ENCODE measurements at regions not wholly inside any gene's neighbourhood (a gene's known extent, or its start where the extent isn't known, plus 50 kb on each side); places are given as distances from the start of the nearest gene placed in this dataset.

- TF ChIP-seq POLR2A (IDR thresholded peaks at IDR 0.05) (no peak), CTCF (IDR thresholded peaks at IDR 0.05 in 4 of 5, conservative IDR thresholded peaks at IDR 0.05 in 1 of 5) (no peak)
These were observed 109.4 kb downstream of the SMIM20 start for GRCh38 chr4:26023203-26023972.
